MM.1S (cell line): ENCODE measurements at regions not wholly inside any gene's neighbourhood (a gene's known extent, or its start where the extent isn't known, plus 50 kb on each side); places are given as distances from the start of the nearest gene placed in this dataset.

Source experiments
- DNase-seq: peaks from one replicate; pipeline ENCODE4 v3.0.0-alpha.2; 2015
- H2AFZ ChIP-seq: fragments of 300-600 bp; sonication (generic); 2 replicates; pipeline ENCODE4 v1.6.0; 2016; ENCODE audit warnings: antibody characterized with exemption, low read length
- H3F3A ChIP-seq: fragments of 300-600 bp; sonication (generic); 2 replicates; pipeline ENCODE4 v1.6.1; 2016; ENCODE audit warnings: mild to moderate bottlenecking, antibody characterized with exemption, low read length, moderate library complexity, mixed read lengths; ENCODE audit not compliant: insufficient read depth
- H3K27ac ChIP-seq: fragments of 300-600 bp; sonication (generic); 2 replicates; pipeline ENCODE4 v1.5.1; 2016; ENCODE audit warnings: mild to moderate bottlenecking, low read length
- H3K27me3 ChIP-seq: fragments of 300-600 bp; sonication (generic); replicated peaks from 2 replicates; pipeline ENCODE4 v1.6.0; 2016; ENCODE audit warnings: low read length; ENCODE audit not compliant: insufficient read depth
- H3K36me3 ChIP-seq: fragments of 300-600 bp; sonication (generic); replicated peaks from 2 replicates; pipeline ENCODE4 v1.6.1; 2016; ENCODE audit warnings: mild to moderate bottlenecking, low read length, mixed read lengths; ENCODE audit not compliant: insufficient read depth
- H3K4me1 ChIP-seq: fragments of 300-600 bp; sonication (generic); 2 replicates; pipeline ENCODE4 v1.6.1; 2016; ENCODE audit warnings: low read length, mixed read lengths
- H3K4me2 ChIP-seq: fragments of 300-600 bp; sonication (generic); 2 replicates; pipeline ENCODE4 v1.6.0; 2016; ENCODE audit warnings: low read depth, low read length
- H3K4me3 ChIP-seq: fragments of 300-600 bp; sonication (generic); 2 replicates; pipeline ENCODE4 v1.5.1; 2016; ENCODE audit warnings: low read length, mixed read lengths
- H3K79me2 ChIP-seq: fragments of 300-600 bp; sonication (generic); 2 replicates; pipeline ENCODE4 v1.6.1; 2016; ENCODE audit warnings: mixed run types, low read length, mixed read lengths
- H3K9ac ChIP-seq: fragments of 300-600 bp; sonication (generic); 2 replicates; pipeline ENCODE4 v1.6.1; 2016; ENCODE audit warnings: low read length, mixed read lengths
- H3K9me2 ChIP-seq: fragments of 300-600 bp; sonication (generic); replicated peaks from 2 replicates; pipeline ENCODE4 v1.6.1; 2016; ENCODE audit warnings: mild to moderate bottlenecking, low read length, mixed read lengths; ENCODE audit not compliant: insufficient read depth
- H3K9me3 ChIP-seq: fragments of 300-600 bp; sonication (generic); replicated peaks from 2 replicates; pipeline ENCODE4 v1.6.1; 2016; ENCODE audit warnings: mild to moderate bottlenecking, low read length, mixed read lengths; ENCODE audit not compliant: insufficient read depth
- H4K20me1 ChIP-seq: fragments of 300-600 bp; sonication (generic); 2 replicates; pipeline ENCODE4 v1.6.1; 2016; ENCODE audit warnings: mild to moderate bottlenecking, low read length, moderate library complexity, mixed read lengths; ENCODE audit not compliant: insufficient read depth
- EZH2 ChIP-seq: fragments of 300-600 bp; sonication (generic); optimal IDR thresholded peaks from 2 replicates; pipeline ENCODE3; 2017; ENCODE audit warnings: low read depth, mild to moderate bottlenecking, antibody characterized with exemption, low read length, mixed read lengths
- EZH2phosphoT487 ChIP-seq: fragments of 300-600 bp; sonication (generic); IDR thresholded peaks from 2 replicates; pipeline ENCODE4 v1.6.1; 2018; ENCODE audit warnings: antibody characterized with exemption, low read length
- TF ChIP-seq, protein P1 (sequence below): fragments of 300-600 bp; sonication (generic); IDR thresholded peaks from 2 replicates; pipeline ENCODE4 v1.5.1; 2016; ENCODE audit warnings: antibody characterized with exemption, low read length, mixed read lengths

GRCh38 chr9:134536931-134537330 is 104.7 kb upstream of the COL5A1 start:
- TF ChIP-seq EZH2phosphoT487 (no peak), EZH2 (no peak)
- TF ChIP-seq, protein P1, sequence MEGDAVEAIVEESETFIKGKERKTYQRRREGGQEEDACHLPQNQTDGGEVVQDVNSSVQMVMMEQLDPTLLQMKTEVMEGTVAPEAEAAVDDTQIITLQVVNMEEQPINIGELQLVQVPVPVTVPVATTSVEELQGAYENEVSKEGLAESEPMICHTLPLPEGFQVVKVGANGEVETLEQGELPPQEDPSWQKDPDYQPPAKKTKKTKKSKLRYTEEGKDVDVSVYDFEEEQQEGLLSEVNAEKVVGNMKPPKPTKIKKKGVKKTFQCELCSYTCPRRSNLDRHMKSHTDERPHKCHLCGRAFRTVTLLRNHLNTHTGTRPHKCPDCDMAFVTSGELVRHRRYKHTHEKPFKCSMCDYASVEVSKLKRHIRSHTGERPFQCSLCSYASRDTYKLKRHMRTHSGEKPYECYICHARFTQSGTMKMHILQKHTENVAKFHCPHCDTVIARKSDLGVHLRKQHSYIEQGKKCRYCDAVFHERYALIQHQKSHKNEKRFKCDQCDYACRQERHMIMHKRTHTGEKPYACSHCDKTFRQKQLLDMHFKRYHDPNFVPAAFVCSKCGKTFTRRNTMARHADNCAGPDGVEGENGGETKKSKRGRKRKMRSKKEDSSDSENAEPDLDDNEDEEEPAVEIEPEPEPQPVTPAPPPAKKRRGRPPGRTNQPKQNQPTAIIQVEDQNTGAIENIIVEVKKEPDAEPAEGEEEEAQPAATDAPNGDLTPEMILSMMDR: no peak
- Histone ChIP-seq H3K4me2 (no peak overlapping the region), H3K79me2 (no peaks in the 10 kb centered on the region), H3K4me1 (no peaks in the 10 kb centered on the region), H3K9me3 (no peaks in the 10 kb centered on the region), H3K9ac (no peak overlapping the region), H3F3A (no peaks in the 10 kb centered on the region), H3K36me3 (no peaks in the 10 kb centered on the region), H3K9me2 (no peaks in the 10 kb centered on the region), H3K27ac (no peak overlapping the region), H4K20me1 (no peaks in the 10 kb centered on the region), H3K4me3 (no peak overlapping the region), H2AFZ (no peak overlapping the region), H3K27me3 (peaks cover 100% of the 10 kb centered on the region)
- DNase-seq: no peak

DNA sequence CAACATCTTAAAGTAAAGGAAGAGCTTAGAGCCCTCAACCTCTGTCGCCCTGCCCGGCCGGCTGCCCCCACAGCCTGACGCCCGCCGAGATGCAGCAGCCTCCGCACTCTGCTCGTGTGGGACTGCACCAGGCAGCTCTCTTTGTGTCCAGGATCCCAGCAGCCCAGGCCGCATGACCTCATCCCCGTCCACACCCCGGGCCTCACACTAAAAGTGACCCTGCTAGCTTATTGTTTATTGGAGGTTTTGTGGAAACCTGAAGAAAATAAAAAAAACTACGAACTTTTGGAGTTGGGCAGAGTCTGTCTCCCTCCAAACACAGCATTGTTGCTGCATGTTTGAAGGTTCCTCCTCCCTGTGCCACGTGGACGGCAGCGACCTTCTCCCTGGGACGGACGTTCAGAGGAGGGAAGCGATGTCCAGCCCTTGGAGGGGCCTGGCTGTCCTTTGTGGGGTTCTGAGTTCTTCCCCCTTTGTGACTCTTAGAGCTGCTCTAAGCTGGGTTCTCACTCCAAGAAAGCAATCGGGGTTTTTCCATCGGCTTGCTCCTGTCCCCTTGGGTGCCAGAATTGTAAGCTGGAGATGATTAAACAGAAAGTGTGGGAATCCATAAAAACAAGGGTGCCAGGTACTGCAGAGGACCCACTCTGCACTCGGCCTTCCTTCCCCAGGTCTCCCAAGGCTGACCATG is 103.5 kb upstream of the COL5A1 start:
- Histone ChIP-seq H3K4me1 (no peaks in the 10 kb centered on the region), H3K9ac (no peak overlapping the region), H3K9me3 (no peaks in the 10 kb centered on the region), H3K9me2 (no peaks in the 10 kb centered on the region), H3K36me3 (no peaks in the 10 kb centered on the region), H3K4me3 (no peak overlapping the region), H4K20me1 (no peaks in the 10 kb centered on the region), H3K79me2 (no peaks in the 10 kb centered on the region), H3K27me3 (peaks cover 100% of the 10 kb centered on the region), H3F3A (no peaks in the 10 kb centered on the region), H3K4me2 (no peak overlapping the region), H2AFZ (no peak overlapping the region), H3K27ac (no peak overlapping the region)
- DNase-seq: no peak
- TF ChIP-seq EZH2 (no peak), EZH2phosphoT487 (no peak)
- TF ChIP-seq, protein P1: no peak

DNA sequence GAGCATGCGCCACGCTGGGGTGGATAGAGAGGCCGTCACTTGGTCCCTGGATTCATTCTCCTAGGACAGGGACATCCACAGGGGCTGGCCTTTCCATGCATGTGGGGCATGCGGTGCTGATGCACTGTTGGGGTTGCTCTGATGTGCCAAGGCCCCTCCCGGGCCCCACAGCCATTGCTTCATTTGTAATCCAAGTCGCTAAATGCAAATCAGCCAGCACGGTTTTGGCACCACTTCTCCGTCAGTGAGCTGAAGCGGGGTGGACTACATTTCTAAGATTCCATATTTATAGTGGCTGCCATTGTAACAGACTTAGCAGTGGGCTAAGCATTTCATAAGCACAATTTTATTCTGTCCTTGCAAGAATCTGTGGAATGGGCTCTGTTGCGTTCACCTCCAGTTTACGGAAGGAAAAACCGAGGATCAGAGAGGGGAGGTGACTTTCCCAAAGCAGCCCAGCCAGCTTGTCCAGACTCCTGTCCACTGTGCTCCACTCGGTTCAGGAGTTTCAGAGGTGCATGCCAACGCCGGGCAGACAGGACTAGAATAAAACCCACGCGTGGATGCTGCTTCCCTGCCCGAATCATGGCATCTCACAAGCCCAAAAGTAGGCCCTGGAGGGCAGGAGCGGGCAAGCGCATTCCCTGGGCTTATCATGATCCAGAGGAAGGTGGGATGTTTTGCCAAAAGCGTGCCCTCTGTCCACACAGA is 102.6 kb upstream of the COL5A1 start:
- Histone ChIP-seq H2AFZ (no peak overlapping the region), H3K4me3 (no peak overlapping the region), H3K9me2 (no peaks in the 10 kb centered on the region), H3K36me3 (no peaks in the 10 kb centered on the region), H4K20me1 (no peaks in the 10 kb centered on the region), H3K9me3 (no peaks in the 10 kb centered on the region), H3F3A (no peaks in the 10 kb centered on the region), H3K4me1 (no peaks in the 10 kb centered on the region), H3K27ac (no peak overlapping the region), H3K79me2 (no peaks in the 10 kb centered on the region), H3K9ac (no peak overlapping the region), H3K4me2 (no peak overlapping the region), H3K27me3 (peaks cover 98% of the 10 kb centered on the region)
- TF ChIP-seq, protein P1: no peak
- TF ChIP-seq EZH2phosphoT487: no peak
- TF ChIP-seq EZH2: no peak
- no peak for DNase-seq
